Right lobe of liver (tissue), 4 donors: ENCODE measurements at regions not wholly inside any gene's neighbourhood (a gene's known extent, or its start where the extent isn't known, plus 50 kb on each side); places are given as distances from the start of the nearest gene placed in this dataset.

Experiments
- CTCF ChIP-seq, 4 donors: fragments of 200-600 bp in 3 of 4; fragments of 450-650 bp in 1 of 4; IDR thresholded peaks; one replicate each; pipeline versions ENCODE4 v1.5.1 to v1.8.0; 2016 to 2022; ENCODE audit warnings: antibody characterized with exemption in 4 of 4, mild to moderate bottlenecking in 2 of 4
- POLR2A ChIP-seq: fragments of 450-650 bp; IDR thresholded peaks from one replicate; pipeline ENCODE4 v1.6.1; 2017; ENCODE audit warnings: antibody characterized with exemption, mild to moderate bottlenecking
- donor health status: DM: no; HTN: no; CAD: no.
- donor health status: DM: no; HTN: no; CAD: no.
- donor health status: DM: no; HTN: yes; CAD: no.

- TF ChIP-seq CTCF (IDR thresholded peaks at IDR 0.05) (no peak), POLR2A (no peak)
Observed at GRCh38 chr22:26949193-26949592, 291.8 kb downstream of the MIAT start.
